GM23248 (cell line): ENCODE measurements at regions not wholly inside any gene's neighbourhood (a gene's known extent, or its start where the extent isn't known, plus 50 kb on each side); places are given as distances from the start of the nearest gene placed in this dataset.

Source experiments
- EZH2 ChIP-seq: fragments of 200-600 bp; sonication (generic); IDR thresholded peaks from 2 replicates; pipeline ENCODE4 v1.6.1; 2018; ENCODE audit warnings: antibody characterized with exemption, mild to moderate bottlenecking; ENCODE audit not compliant: insufficient read depth, poor library complexity, severe bottlenecking
- EZH2phosphoT487 ChIP-seq: fragments of 200-600 bp; sonication (generic); IDR thresholded peaks from 2 replicates; pipeline ENCODE4 v1.6.1; 2018; ENCODE audit warnings: antibody characterized with exemption, moderate library complexity, mild to moderate bottlenecking, low read depth; ENCODE audit not compliant: insufficient read depth

GRCh38 chr10:133027482-133027881, 60.2 kb upstream of the ADGRA1 start:
- TF ChIP-seq EZH2: no peak
- no peak for TF ChIP-seq EZH2phosphoT487
